ENCODE measurements at regions not wholly inside any gene's neighbourhood (a gene's known extent, or its start where the extent isn't known, plus 50 kb on each side); places are given as distances from the start of the nearest gene placed in this dataset.

GRCh38 chr11:69986830-69987229 lies 91.3 kb upstream of the ANO1 start:
- peaks cover 9% of the 10 kb centered on the region for H3K4me1 Mint-ChIP-seq
- ATAC-seq (ENCODE audit: low read depth), result no peak
- no peak overlapping the region for H3K4me3 Mint-ChIP-seq
- ChIA-PET CTCF (no interaction called here), POLR2A (no interaction called here)
- H3K36me3 ChIP-seq (replicated peaks in 1 of 2; ENCODE audit: control extremely low read depth in 1 of 2, control insufficient read depth in 1 of 2, extremely low read depth in 1 of 2, insufficient read depth in 2 of 2, low read length in 1 of 2), result no peaks in the 10 kb centered on the region
- H3K4me2 ChIP-seq (replicated peaks; ENCODE audit: low read depth, low read length, poor library complexity, severe bottlenecking), result no peak overlapping the region
- peaks cover 18 to 19% of the 10 kb centered on the region in 2 donors for H3K4me1 ChIP-seq (ENCODE audit: control insufficient read depth in 2 of 2, insufficient read depth in 2 of 2, low read length in 2 of 2)
- no peak for TF ChIP-seq CTCF (IDR thresholded peaks at IDR 0.05)
- no peak for TF ChIP-seq EZH2 (IDR thresholded peaks at IDR 0.05; ENCODE audit: borderline replicate concordance, insufficient read depth, low read depth, low read length, poor library complexity, severe bottlenecking)
- intact Hi-C loops (cut with micrococcal nuclease), result no loop called here
- H3K9me3 ChIP-seq (ENCODE audit: control extremely low read depth in 1 of 3, control insufficient read depth in 2 of 3, insufficient read depth in 1 of 3, low read length in 2 of 3), result peaks cover 0 to 7% (median 0%) of the 10 kb centered on the region in 3 donors
- H3K27ac ChIP-seq (ENCODE audit: low read length in 2 of 2), result no peak overlapping the region
- WGBS (ENCODE audit: insufficient coverage), result 64% methylated on average over 7 of the region's 9 CpGs
- no peaks in the 10 kb centered on the region for H4K20me1 ChIP-seq (ENCODE audit: control insufficient read depth, insufficient read depth, low read length, poor library complexity, severe bottlenecking)
- H3K9me3 Mint-ChIP-seq (ENCODE audit: insufficient read depth), result no peaks in the 10 kb centered on the region
- no peak overlapping the region for H3K27ac Mint-ChIP-seq
- H2AFZ ChIP-seq (ENCODE audit: insufficient read depth, low read depth, low read length, poor library complexity, severe bottlenecking), result no peak overlapping the region
- no peak for DNase-seq
- H3K27me3 Mint-ChIP-seq, result peaks cover 59% of the 10 kb centered on the region
- H3K4me3 ChIP-seq (ENCODE audit: control extremely low read depth in 1 of 5, extremely low read depth in 1 of 5, insufficient read depth in 1 of 5, low read depth in 2 of 5, low read length in 4 of 5), result no peak overlapping the region
- peaks cover 0 to 39% (median 13%) of the 10 kb centered on the region in 4 experiments for H3K27me3 ChIP-seq (replicated peaks in 1 of 4; ENCODE audit: control extremely low read depth in 1 of 4, control insufficient read depth in 3 of 4, insufficient read depth in 4 of 4, low read length in 3 of 4)
- no peak overlapping the region for H3K9ac ChIP-seq (ENCODE audit: low read length)
- H3K79me2 ChIP-seq (ENCODE audit: control insufficient read depth, insufficient read depth, low read length), result no peaks in the 10 kb centered on the region

GRCh38 chr11:69992026-69992425 lies 86.1 kb upstream of the ANO1 start:
- H3K79me2 ChIP-seq (ENCODE audit: control insufficient read depth, insufficient read depth, low read length), result no peaks in the 10 kb centered on the region

More at GRCh38 chr11:69992026-69992425, 86.1 kb upstream of the ANO1 start:
- intact Hi-C loops (cut with micrococcal nuclease), result no loop called here
- Mint-ChIP-seq H3K27ac (no peak overlapping the region), H3K4me1 (no peaks in the 10 kb centered on the region), H3K27me3 (peaks cover 31% of the 10 kb centered on the region), H3K9me3 (ENCODE audit: insufficient read depth) (no peaks in the 10 kb centered on the region), H3K4me3 (no peak overlapping the region)
- Histone ChIP-seq H4K20me1 (ENCODE audit: control insufficient read depth, insufficient read depth, low read length, poor library complexity, severe bottlenecking) (no peaks in the 10 kb centered on the region), H3K4me1 (ENCODE audit: control insufficient read depth in 2 of 2, insufficient read depth in 2 of 2, low read length in 2 of 2) (no peaks in the 10 kb centered on the region), H3K4me3 (ENCODE audit: control extremely low read depth in 1 of 5, extremely low read depth in 1 of 5, insufficient read depth in 1 of 5, low read depth in 2 of 5, low read length in 4 of 5) (no peak overlapping the region), H3K9me3 (ENCODE audit: control extremely low read depth in 1 of 3, control insufficient read depth in 2 of 3, insufficient read depth in 1 of 3, low read length in 2 of 3) (peaks cover 0 to 7% (median 3%) of the 10 kb centered on the region in 3 donors), H3K4me2 (replicated peaks; ENCODE audit: low read depth, low read length, poor library complexity, severe bottlenecking) (no peak overlapping the region), H3K27ac (ENCODE audit: low read length in 2 of 2) (no peak overlapping the region), H3K27me3 (replicated peaks in 1 of 4; ENCODE audit: control extremely low read depth in 1 of 4, control insufficient read depth in 3 of 4, insufficient read depth in 4 of 4, low read length in 3 of 4) (peaks cover 0 to 10% (median 3%) of the 10 kb centered on the region in 4 experiments), H3K9ac (ENCODE audit: low read length) (no peak overlapping the region), H2AFZ (ENCODE audit: insufficient read depth, low read depth, low read length, poor library complexity, severe bottlenecking) (no peak overlapping the region), H3K36me3 (replicated peaks in 1 of 2; ENCODE audit: control extremely low read depth in 1 of 2, control insufficient read depth in 1 of 2, extremely low read depth in 1 of 2, insufficient read depth in 2 of 2, low read length in 1 of 2) (no peaks in the 10 kb centered on the region)
- POLR2A ChIA-PET, result no interaction called here
- ATAC-seq (ENCODE audit: low read depth) (no peak), DNase-seq (no peak)
- no peak for TF ChIP-seq CTCF (IDR thresholded peaks at IDR 0.05)
- no peak for TF ChIP-seq EZH2 (IDR thresholded peaks at IDR 0.05; ENCODE audit: borderline replicate concordance, insufficient read depth, low read depth, low read length, poor library complexity, severe bottlenecking)
- CTCF ChIA-PET, result no interaction called here
- 83% methylated on average over 3 of the region's 3 CpGs for WGBS (ENCODE audit: insufficient coverage)
